Natural killer cell (primary cell): ENCODE measurements at regions not wholly inside any gene's neighbourhood (a gene's known extent, or its start where the extent isn't known, plus 50 kb on each side); places are given as distances from the start of the nearest gene placed in this dataset.

ENCODE experiments used
- ATAC-seq, 3 donors: fragments of 150-1000 bp in 2 of 3; fragments of 200-7000 bp in 1 of 3; cut with Tn5 transposase; 1 replicate in 1 of 3; 2 replicates in 2 of 3; pipeline ENCODE4 v1.10.0; 2021; ENCODE audit warnings: mild to moderate bottlenecking in 2 of 3, moderate library complexity in 2 of 3
- DNase-seq, 2 donors: peaks; one replicate each; pipeline versions ENCODE4 v3.0.0 to v3.0.0-alpha.2; 2013 to 2021; ENCODE audit warnings: mixed read lengths in 1 of 2
- H3K27ac ChIP-seq: one replicate; pipeline ENCODE4 v1.5.1; 2013; ENCODE audit warnings: mild to moderate bottlenecking, low read length
- H3K27me3 ChIP-seq: one replicate; pipeline ENCODE4 v1.6.1; 2013; ENCODE audit warnings: low read length; ENCODE audit not compliant: control insufficient read depth, insufficient read depth
- H3K36me3 ChIP-seq: one replicate; pipeline ENCODE4 v1.6.1; 2013; ENCODE audit warnings: low read length; ENCODE audit not compliant: control insufficient read depth, insufficient read depth
- H3K4me1 ChIP-seq: one replicate; pipeline ENCODE4 v1.6.1; 2013; ENCODE audit warnings: low read length; ENCODE audit not compliant: control insufficient read depth, insufficient read depth
- H3K4me3 ChIP-seq: one replicate; pipeline ENCODE4 v1.5.1; 2013; ENCODE audit warnings: low read length
- H3K9me3 ChIP-seq: one replicate; pipeline ENCODE4 v1.6.1; 2013; ENCODE audit warnings: low read length; ENCODE audit not compliant: control insufficient read depth, insufficient read depth
- H3K27ac Mint-ChIP-seq, 2 donors: one replicate each; pipeline ENCODE4 v1.8.0; 2022; ENCODE audit warnings: mild to moderate bottlenecking in 2 of 2, mixed read lengths in 2 of 2, moderate library complexity in 1 of 2
- H3K27me3 Mint-ChIP-seq, 2 donors: one replicate each; pipeline ENCODE4 v1.8.0; 2022; ENCODE audit warnings: low read depth in 2 of 2, mixed read lengths in 2 of 2
- H3K36me3 Mint-ChIP-seq: one replicate; pipeline ENCODE4 v1.8.0; 2022; ENCODE audit warnings: mixed read lengths
- H3K4me1 Mint-ChIP-seq, 2 donors: one replicate each; pipeline ENCODE4 v1.8.0; 2022; ENCODE audit warnings: mixed read lengths in 2 of 2
- H3K4me3 Mint-ChIP-seq: one replicate; pipeline ENCODE4 v1.8.0; 2022; ENCODE audit warnings: mild to moderate bottlenecking, moderate library complexity, mixed read lengths
- H3K9me3 Mint-ChIP-seq, 2 donors: one replicate each; pipeline ENCODE4 v1.8.0; 2022; ENCODE audit warnings: mixed read lengths in 2 of 2
- WGBS: methylation state at CpG from one replicate; pipeline ENCODE4 v1.1.7; 2013; ENCODE audit warnings: missing lambda C conversion rate; ENCODE audit not compliant: insufficient coverage; 5-methylcytosine and 5-hydroxymethylcytosine counted together
- intact Hi-C: fragments of 100-400 bp; cut with micrococcal nuclease; formaldehyde crosslinking; loops from one replicate; pipeline ENCODE4 v1.14.2; 2022
- TF ChIP-seq, protein P1 (sequence below): fragments of 200-600 bp; IDR thresholded peaks from one replicate; pipeline ENCODE4 v1.8.0; 2022; ENCODE audit warnings: antibody characterized with exemption

DNA sequence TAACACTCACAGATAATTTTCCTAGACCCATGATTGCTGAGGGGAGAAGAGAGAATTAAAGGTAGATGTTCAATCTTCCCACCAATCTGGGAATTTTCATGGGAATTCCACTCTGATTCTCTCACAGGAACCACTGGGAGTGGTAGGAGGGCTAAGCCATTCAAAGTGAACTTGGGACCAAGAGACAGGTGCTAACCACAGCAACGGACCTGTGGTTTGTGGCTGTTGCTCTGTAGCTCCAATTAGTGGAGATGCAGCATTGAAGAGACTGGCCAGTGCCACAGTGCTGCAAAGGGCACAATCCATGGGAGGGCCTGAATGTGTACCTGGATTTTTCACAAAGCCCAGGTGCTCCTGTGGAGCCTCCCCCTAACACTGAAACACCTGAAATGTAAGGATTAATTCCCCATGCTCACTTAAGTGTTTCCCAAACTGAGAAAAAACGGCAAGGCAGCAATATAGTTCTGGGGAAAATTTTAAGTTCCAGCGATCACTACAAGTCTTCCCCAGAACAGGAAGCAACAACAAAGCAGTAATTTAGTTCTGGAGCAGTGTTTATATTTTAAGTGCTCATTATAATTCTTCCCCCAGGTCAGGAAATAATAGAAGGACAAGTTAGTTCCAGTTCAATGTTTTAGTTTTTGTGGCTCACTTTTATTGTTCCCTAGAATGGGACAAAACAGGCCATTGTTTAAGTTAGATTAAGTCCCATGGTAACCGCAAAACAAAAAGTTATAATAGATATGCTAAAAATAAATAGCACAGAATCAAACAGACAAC lies 1045.8 kb downstream of the CNTNAP5 start:
- no peak overlapping the region for H3K4me3 ChIP-seq
- H3K4me1 ChIP-seq: no peaks in the 10 kb centered on the region
- TF ChIP-seq, protein P1, sequence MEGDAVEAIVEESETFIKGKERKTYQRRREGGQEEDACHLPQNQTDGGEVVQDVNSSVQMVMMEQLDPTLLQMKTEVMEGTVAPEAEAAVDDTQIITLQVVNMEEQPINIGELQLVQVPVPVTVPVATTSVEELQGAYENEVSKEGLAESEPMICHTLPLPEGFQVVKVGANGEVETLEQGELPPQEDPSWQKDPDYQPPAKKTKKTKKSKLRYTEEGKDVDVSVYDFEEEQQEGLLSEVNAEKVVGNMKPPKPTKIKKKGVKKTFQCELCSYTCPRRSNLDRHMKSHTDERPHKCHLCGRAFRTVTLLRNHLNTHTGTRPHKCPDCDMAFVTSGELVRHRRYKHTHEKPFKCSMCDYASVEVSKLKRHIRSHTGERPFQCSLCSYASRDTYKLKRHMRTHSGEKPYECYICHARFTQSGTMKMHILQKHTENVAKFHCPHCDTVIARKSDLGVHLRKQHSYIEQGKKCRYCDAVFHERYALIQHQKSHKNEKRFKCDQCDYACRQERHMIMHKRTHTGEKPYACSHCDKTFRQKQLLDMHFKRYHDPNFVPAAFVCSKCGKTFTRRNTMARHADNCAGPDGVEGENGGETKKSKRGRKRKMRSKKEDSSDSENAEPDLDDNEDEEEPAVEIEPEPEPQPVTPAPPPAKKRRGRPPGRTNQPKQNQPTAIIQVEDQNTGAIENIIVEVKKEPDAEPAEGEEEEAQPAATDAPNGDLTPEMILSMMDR: no peak
- Mint-ChIP-seq H3K4me1 (no peaks in the 10 kb centered on the region), H3K27ac (no peak overlapping the region), H3K36me3 (no peaks in the 10 kb centered on the region), H3K4me3 (no peak overlapping the region), H3K9me3 (peaks cover 7 to 9% of the 10 kb centered on the region in 2 donors), H3K27me3 (no peaks in the 10 kb centered on the region)
- no peaks in the 10 kb centered on the region for H3K36me3 ChIP-seq
- peaks cover 6% of the 10 kb centered on the region for H3K9me3 ChIP-seq
- no peak overlapping the region for H3K27ac ChIP-seq
- ATAC-seq (no peak), DNase-seq (no peak)
- no peaks in the 10 kb centered on the region for H3K27me3 ChIP-seq
- 68% methylated on average over 2 of the region's 4 CpGs for whole genome bisulfite sequencing
- intact Hi-C loops: no loop called here

DNA sequence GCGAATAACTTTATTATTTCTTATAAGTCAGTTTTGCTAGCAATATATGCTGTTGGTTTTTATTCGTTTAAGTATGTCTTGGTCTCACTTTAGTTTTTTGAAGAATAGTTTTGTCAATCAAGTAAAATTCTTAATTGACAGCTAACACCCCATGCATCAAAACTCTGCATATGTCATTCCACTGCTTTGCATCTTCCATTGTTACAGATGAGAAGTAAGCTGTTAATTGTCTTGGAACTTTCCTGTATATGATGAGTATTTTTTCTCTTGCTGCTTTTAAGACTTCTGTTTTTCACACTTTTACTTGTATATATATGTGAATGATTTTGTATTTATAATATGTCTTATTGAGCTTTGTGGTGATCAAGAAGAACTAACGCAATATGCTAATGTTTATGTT lies 1048.4 kb downstream of the CNTNAP5 start:
- Mint-ChIP-seq H3K36me3 (no peaks in the 10 kb centered on the region), H3K27me3 (no peaks in the 10 kb centered on the region), H3K4me3 (no peak overlapping the region), H3K9me3 (peaks cover 13 to 15% of the 10 kb centered on the region in 2 donors), H3K4me1 (no peaks in the 10 kb centered on the region), H3K27ac (no peak overlapping the region)
- 100% methylated on average over 1 of the region's 3 CpGs for WGBS
- no peak for DNase-seq
- Histone ChIP-seq H3K27me3 (no peaks in the 10 kb centered on the region), H3K4me3 (no peak overlapping the region), H3K36me3 (no peaks in the 10 kb centered on the region), H3K9me3 (peaks cover 9% of the 10 kb centered on the region), H3K4me1 (no peaks in the 10 kb centered on the region), H3K27ac (no peak overlapping the region)
- ATAC-seq: no peak
- intact Hi-C loops: no loop called here
- TF ChIP-seq, protein P1: no peak

DNA sequence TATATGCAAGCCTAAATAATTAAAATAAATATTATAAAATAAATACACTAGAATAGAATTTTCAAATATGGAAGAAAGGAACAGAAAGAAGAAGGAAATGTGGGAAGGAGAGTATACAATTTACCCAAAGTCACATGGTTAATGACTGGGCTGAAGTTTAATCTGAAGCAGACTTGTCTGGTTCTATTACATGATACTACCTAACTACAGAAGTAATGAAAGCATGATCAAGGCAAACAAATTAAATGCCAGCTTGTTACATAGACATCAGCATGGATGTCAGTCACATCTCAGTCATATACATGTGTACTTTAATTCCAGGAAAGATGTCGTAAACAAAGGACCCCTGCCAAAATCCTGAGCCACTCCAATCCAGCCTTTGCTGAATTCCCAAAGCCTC lies 1060.8 kb downstream of the CNTNAP5 start:
- ATAC-seq (no peak), DNase-seq (no peak)
- Mint-ChIP-seq H3K27ac (no peak overlapping the region), H3K36me3 (peaks cover 8% of the 10 kb centered on the region), H3K4me1 (no peaks in the 10 kb centered on the region), H3K4me3 (no peak overlapping the region), H3K9me3 (peaks cover 25 to 29% of the 10 kb centered on the region in 2 donors), H3K27me3 (no peaks in the 10 kb centered on the region)
- TF ChIP-seq, protein P1: no peak
- 88% methylated on average over 1 of the region's 1 CpG for WGBS
- Histone ChIP-seq H3K4me3 (no peak overlapping the region), H3K27ac (no peak overlapping the region), H3K36me3 (no peaks in the 10 kb centered on the region), H3K4me1 (no peaks in the 10 kb centered on the region), H3K9me3 (peaks cover 3% of the 10 kb centered on the region), H3K27me3 (no peaks in the 10 kb centered on the region)
- intact Hi-C loops: no loop called here
